Caco-2 (cell line): ENCODE measurements at regions not wholly inside any gene's neighbourhood (a gene's known extent, or its start where the extent isn't known, plus 50 kb on each side); places are given as distances from the start of the nearest gene placed in this dataset.

Experiments used
- BruUV-seq: library from RNA; stranded (reverse); fragments of 400-500 nt; replicated peaks from 2 replicates; lab custom pipeline; 2021; lab: Mats Ljungman, UMichigan
- CTCF ChIA-PET: fragments of 300-600 bp; sonication (Branson Sonifier 250); formaldehyde crosslinking; loops from one replicate; lab custom pipeline; 2022; ENCODE audit warnings: antibody characterized with exemption; lab: Charles Lee
- POLR2A ChIA-PET: fragments of 300-600 bp; sonication (Branson Sonifier 250); formaldehyde crosslinking; loops from one replicate; lab custom pipeline; 2022; ENCODE audit warnings: antibody characterized with exemption; lab: Charles Lee
- DNase-seq, 2 experiments: peaks; one replicate each; pipeline versions ENCODE4 v3.0.0 to v3.0.0-alpha.2; 2020 to 2022
- H3K27me3 ChIP-seq: replicated peaks from 2 replicates; pipeline ENCODE4 v1.6.0; 2011; ENCODE audit warnings: low read length; ENCODE audit not compliant: control insufficient read depth, insufficient read depth
- H3K36me3 ChIP-seq: 2 replicates; pipeline ENCODE4 v1.5.1; 2011; ENCODE audit warnings: low read length; ENCODE audit not compliant: control insufficient read depth, insufficient read depth
- H3K4me1 ChIP-seq: fragments of 250-450 bp; sonication (Bioruptor Pico); 2 replicates; pipeline ENCODE4 v1.5.1; 2020; ENCODE audit warnings: mild to moderate bottlenecking
- H3K4me3 ChIP-seq: 2 replicates; pipeline ENCODE4 v1.5.1; 2011; ENCODE audit warnings: low read depth, mild to moderate bottlenecking, control low read depth, low read length
- H3K9me3 ChIP-seq: fragments of 250-450 bp; sonication (Bioruptor Pico); 2 replicates; pipeline ENCODE4 v1.5.1; 2020; ENCODE audit warnings: mild to moderate bottlenecking, moderate library complexity
- H3K27ac Mint-ChIP-seq: one replicate; pipeline ENCODE4 v1.8.0; 2022; ENCODE audit warnings: mixed read lengths; ENCODE audit not compliant: unreplicated experiment
- H3K27me3 Mint-ChIP-seq: one replicate; pipeline ENCODE4 v1.8.0; 2022; ENCODE audit warnings: mixed read lengths; ENCODE audit not compliant: insufficient read depth, unreplicated experiment
- H3K36me3 Mint-ChIP-seq: one replicate; pipeline ENCODE4 v1.8.0; 2022; ENCODE audit warnings: mild to moderate bottlenecking, mixed read lengths; ENCODE audit not compliant: insufficient read depth, unreplicated experiment
- H3K4me1 Mint-ChIP-seq: one replicate; pipeline ENCODE4 v1.8.0; 2022; ENCODE audit warnings: low read depth, mixed read lengths; ENCODE audit not compliant: unreplicated experiment
- H3K4me3 Mint-ChIP-seq: one replicate; pipeline ENCODE4 v1.8.0; 2022; ENCODE audit warnings: mild to moderate bottlenecking, moderate library complexity, mixed read lengths; ENCODE audit not compliant: unreplicated experiment
- H3K9me3 Mint-ChIP-seq: one replicate; pipeline ENCODE4 v1.8.0; 2022; ENCODE audit warnings: mixed read lengths; ENCODE audit not compliant: unreplicated experiment
- CTCF ChIP-seq, 2 experiments: fragments of 200-600 bp in 1 of 2; IDR thresholded peaks; 1 replicate in 1 of 2; 2 replicates in 1 of 2; pipeline versions ENCODE4 v1.5.1 to v1.8.0; 2011 to 2022; ENCODE audit warnings: antibody characterized with exemption in 1 of 2, control low read depth in 1 of 2, inconsistent platforms in 1 of 2, low read depth in 1 of 2, low read length in 1 of 2, mild to moderate bottlenecking in 1 of 2, moderate library complexity in 1 of 2; ENCODE audit not compliant: insufficient read depth in 1 of 2, severe bottlenecking in 1 of 2, unreplicated experiment in 1 of 2
- intact Hi-C: fragments of 100-400 bp; cut with micrococcal nuclease; formaldehyde crosslinking; loops from one replicate; pipeline ENCODE4 v1.10.0; 2022; ENCODE audit not compliant: unreplicated experiment

- ChIA-PET CTCF (no interaction called here), POLR2A (no interaction called here)
- Histone ChIP-seq H3K27me3 (no peaks in the 10 kb centered on the region), H3K4me3 (no peak overlapping the region), H3K36me3 (no peaks in the 10 kb centered on the region), H3K4me1 (0 out of 2 replicates have a peak, but pooled peaks cover 4% of the 10 kb centered on the region), H3K9me3 (no peaks in the 10 kb centered on the region)
- TF ChIP-seq CTCF (IDR thresholded peaks at IDR 0.05; ENCODE audit: insufficient read depth in 1 of 2, low read depth in 1 of 2, low read length in 1 of 2, severe bottlenecking in 1 of 2, unreplicated experiment in 1 of 2) = no peak
- intact Hi-C loops = no loop called here
- Mint-ChIP-seq H3K36me3 (no peaks in the 10 kb centered on the region), H3K4me1 (no peaks in the 10 kb centered on the region), H3K9me3 (peaks cover 11% of the 10 kb centered on the region), H3K4me3 (peak overlapping the region; percentile 17), H3K27ac (no peak overlapping the region), H3K27me3 (no peaks in the 10 kb centered on the region)
- DNase-seq = peak in 1 of 2 experiments; percentile 39
- BruUV-seq = no TSS peak
These were observed 122.3 kb upstream of the CIBAR2 start for GRCh38 chr16:85234310-85235204.

GRCh38 chr16:85235991-85236817 lies 123.9 kb upstream of the CIBAR2 start:
- no peaks in the 10 kb centered on the region for H3K27me3 Mint-ChIP-seq
- H3K4me3 Mint-ChIP-seq = no peak overlapping the region
- intact Hi-C loops = no loop called here
- Histone ChIP-seq H3K36me3 (no peaks in the 10 kb centered on the region), H3K4me3 (no peak overlapping the region), H3K27me3 (no peaks in the 10 kb centered on the region), H3K9me3 (no peaks in the 10 kb centered on the region), H3K4me1 (0 out of 2 replicates have a peak, but pooled peaks cover 4% of the 10 kb centered on the region)
- no peak overlapping the region for H3K27ac Mint-ChIP-seq
- H3K9me3 Mint-ChIP-seq = peaks cover under 1% of the 10 kb centered on the region
- CTCF ChIA-PET = interaction anchor here (0.9 kb wide), 1 partner anchor 9 kb away, joined by 3 read pairs; no protein-coding TSS in a partner anchor
- no peaks in the 10 kb centered on the region for H3K36me3 Mint-ChIP-seq
- no TSS peak for BruUV-seq
- H3K4me1 Mint-ChIP-seq = no peaks in the 10 kb centered on the region
- no peak for DNase-seq
- no peak for TF ChIP-seq CTCF (IDR thresholded peaks at IDR 0.05; ENCODE audit: insufficient read depth in 1 of 2, low read depth in 1 of 2, low read length in 1 of 2, severe bottlenecking in 1 of 2, unreplicated experiment in 1 of 2)
- POLR2A ChIA-PET = no interaction called here

- intact Hi-C loops = no loop called here
These were observed 124.5 kb upstream of the CIBAR2 start for GRCh38 chr16:85236818-85237150.

More at GRCh38 chr16:85236818-85237150, 124.5 kb upstream of the CIBAR2 start:
- no peaks in the 10 kb centered on the region for H3K27me3 Mint-ChIP-seq
- CTCF ChIA-PET = no interaction called here
- Histone ChIP-seq H3K9me3 (no peaks in the 10 kb centered on the region), H3K36me3 (no peaks in the 10 kb centered on the region), H3K4me3 (no peak overlapping the region), H3K4me1 (0 out of 2 replicates have a peak, but pooled peaks cover 4% of the 10 kb centered on the region), H3K27me3 (no peaks in the 10 kb centered on the region)
- H3K27ac Mint-ChIP-seq = no peak overlapping the region
- no peak for DNase-seq
- H3K4me3 Mint-ChIP-seq = no peak overlapping the region
- BruUV-seq = no TSS peak
- POLR2A ChIA-PET = no interaction called here
- no peaks in the 10 kb centered on the region for H3K9me3 Mint-ChIP-seq
- H3K36me3 Mint-ChIP-seq = no peaks in the 10 kb centered on the region
- no peaks in the 10 kb centered on the region for H3K4me1 Mint-ChIP-seq
- TF ChIP-seq CTCF (IDR thresholded peaks at IDR 0.05; ENCODE audit: insufficient read depth in 1 of 2, low read depth in 1 of 2, low read length in 1 of 2, severe bottlenecking in 1 of 2, unreplicated experiment in 1 of 2) = no peak
